ENCODE measurements at regions not wholly inside any gene's neighbourhood (a gene's known extent, or its start where the extent isn't known, plus 50 kb on each side); places are given as distances from the start of the nearest gene placed in this dataset.
A peak's percentile ranks its signal among the peaks of the same experiment; 100 is the strongest.

DNA sequence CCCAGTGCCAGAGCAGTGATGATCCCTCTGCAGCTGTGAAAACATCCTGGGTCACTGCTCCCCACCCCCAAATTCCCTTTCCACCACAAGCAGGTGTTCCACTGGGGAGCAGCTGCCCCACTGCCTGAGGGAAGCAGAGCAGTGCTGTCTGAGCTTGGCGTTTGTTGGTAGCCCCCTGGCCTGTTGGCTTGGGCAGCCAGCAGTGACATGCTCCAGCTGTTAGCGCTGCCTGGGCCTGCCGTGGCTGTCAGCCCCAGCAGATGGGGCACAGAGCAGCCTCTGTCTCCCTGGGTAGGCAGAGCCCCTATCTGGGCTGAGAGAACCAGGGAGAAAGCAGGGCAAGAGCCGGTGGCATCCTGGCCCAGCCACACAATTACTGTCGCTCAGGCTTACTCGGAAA lies 247.7 kb downstream of the GLI2 start:
- DNase-seq, result peak; percentile 46

DNA sequence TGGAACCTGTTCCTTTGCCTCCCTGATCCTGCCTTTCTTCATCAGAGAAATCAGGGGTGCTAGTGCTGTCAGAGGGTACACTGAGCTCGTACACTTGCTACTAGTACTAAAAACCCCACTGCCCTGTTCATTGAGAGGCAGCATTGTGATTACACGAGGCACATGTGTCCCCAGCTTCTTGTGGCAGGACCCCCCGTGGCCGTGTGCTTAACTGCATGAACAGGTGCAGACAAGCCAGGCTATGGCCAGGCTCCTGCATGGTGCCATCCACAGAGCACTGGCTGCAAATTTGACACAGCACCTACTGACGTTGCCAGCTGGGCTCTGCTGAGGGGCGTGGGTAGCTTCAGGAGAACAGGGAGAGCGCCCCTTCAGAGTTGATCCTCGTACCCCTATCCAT lies 248.4 kb downstream of the GLI2 start:
- DNase-seq, result no peak

DNA sequence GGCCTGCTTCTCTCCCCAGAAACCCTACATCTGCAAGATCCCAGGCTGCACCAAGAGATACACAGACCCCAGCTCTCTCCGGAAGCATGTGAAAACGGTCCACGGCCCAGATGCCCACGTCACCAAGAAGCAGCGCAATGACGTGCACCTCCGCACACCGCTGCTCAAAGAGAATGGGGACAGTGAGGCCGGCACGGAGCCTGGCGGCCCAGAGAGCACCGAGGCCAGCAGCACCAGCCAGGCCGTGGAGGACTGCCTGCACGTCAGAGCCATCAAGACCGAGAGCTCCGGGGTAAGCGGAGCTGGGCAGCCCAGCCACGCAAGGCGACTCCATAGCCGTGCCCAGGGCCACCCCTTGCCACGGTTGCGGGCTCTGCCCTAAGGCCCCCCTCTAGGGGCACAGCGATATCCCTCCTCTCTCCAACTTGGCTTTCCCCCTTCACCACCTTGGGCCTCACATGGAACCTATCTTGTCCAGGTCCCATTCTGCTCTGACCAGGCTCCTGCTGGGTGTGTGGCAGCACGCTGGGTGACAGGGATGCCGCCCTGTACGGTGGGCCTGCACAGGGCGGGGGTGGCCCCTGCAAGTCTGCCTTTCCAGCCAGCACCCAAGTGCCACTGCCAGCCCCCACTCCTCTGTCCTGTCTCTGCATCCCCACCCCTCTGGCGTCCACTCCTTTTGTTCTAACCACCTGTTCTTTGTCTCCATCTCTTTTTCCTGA lies 248.9 kb downstream of the GLI2 start:
- DNase-seq, result no peak

DNA sequence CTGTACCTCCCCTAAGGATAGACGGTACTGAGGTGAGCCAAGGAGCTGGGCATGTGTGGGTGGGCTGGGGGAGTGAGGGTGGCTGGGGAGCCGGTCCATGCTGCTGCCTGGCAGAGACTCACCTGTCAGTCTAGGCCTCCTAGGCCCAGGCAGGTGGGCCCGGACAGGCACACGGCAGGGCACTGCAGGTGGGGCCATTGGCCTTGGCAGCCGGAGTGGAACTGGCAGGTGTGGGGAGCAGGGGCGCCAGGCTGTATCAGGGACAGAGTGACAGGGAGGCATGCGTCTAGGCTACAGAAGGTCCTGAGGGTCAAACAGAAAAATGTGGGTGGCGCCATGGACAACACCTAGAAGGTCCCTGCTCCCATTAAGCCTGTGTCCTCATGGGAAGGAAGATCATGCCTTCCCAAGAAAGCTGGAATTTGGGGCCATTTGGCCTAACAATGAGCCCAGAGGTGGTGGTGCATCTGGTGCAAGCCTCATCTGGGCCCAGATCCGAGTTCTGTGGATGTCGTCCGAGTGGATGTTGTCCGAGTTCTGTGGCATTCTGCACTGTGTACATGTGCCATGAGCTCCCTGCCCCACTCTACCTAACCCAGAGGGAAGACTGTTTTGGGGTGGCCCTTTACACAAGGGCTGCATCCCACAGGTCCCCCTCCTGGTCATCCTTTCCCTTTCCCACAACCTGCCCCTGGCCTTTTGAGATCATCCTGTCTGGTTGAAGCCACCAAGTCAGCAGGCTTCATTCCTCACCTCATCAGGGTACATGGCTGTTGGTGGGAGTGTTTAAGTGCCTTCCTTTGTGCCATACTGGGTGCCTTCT lies 249.7 kb downstream of the GLI2 start:
- DNase-seq, result no peak

DNA sequence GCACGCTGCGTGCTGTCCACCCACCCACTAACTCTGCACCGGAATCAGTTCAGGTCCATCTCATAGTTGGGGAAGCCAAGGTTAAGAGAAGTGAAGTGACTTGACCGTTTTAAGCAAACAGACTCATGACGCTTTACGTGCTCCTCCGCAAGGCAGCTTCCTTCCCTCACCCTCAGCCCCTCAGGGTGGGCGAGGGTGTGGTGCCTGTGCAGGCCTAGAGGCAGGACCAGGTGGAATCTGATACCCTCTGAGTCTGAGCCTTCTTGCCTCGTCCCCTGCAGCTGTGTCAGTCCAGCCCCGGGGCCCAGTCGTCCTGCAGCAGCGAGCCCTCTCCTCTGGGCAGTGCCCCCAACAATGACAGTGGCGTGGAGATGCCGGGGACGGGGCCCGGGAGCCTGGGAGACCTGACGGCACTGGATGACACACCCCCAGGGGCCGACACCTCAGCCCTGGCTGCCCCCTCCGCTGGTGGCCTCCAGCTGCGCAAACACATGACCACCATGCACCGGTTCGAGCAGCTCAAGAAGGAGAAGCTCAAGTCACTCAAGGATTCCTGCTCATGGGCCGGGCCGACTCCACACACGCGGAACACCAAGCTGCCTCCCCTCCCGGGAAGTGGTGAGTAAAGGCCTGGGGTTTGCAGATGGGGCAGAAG lies 250.5 kb downstream of the GLI2 start:
- DNase-seq, result peak; percentile 14

DNA sequence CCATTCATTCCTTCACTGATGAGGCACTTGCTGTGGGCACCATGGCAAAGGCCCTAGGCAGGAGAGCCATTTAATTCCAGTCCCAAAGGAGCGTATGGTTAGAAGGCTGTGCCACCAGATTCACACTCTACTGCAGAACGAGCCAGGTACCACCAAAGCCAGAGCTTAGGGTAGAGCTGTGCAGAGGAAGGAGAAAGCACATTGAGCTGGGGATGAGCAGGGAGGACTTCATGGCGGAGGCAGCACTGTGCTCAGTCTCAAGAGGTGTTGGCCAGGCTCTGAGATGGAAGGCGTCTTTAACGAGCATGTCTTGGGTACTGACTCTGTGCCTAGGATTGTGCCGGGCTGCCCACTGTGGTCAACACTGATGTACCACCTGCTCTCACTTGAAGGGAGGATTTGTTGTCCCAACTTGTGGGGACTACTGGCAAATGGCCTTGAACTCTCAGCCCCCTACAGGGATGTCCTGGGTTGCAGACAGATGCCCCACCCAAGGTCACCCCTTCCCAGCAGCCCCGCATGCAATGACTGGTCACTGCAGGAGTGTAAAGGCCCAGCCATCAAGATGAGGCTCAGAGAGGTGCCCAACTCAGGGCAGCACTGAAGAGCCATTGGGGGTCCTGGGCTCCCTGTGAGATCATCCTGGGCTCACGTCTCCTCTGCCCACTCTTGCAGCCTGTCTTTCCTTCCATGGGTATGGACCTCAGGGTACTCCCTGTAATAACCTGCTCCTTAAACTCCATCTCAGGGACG lies 251.4 kb downstream of the GLI2 start:
- DNase-seq, result peak; percentile 13

DNA sequence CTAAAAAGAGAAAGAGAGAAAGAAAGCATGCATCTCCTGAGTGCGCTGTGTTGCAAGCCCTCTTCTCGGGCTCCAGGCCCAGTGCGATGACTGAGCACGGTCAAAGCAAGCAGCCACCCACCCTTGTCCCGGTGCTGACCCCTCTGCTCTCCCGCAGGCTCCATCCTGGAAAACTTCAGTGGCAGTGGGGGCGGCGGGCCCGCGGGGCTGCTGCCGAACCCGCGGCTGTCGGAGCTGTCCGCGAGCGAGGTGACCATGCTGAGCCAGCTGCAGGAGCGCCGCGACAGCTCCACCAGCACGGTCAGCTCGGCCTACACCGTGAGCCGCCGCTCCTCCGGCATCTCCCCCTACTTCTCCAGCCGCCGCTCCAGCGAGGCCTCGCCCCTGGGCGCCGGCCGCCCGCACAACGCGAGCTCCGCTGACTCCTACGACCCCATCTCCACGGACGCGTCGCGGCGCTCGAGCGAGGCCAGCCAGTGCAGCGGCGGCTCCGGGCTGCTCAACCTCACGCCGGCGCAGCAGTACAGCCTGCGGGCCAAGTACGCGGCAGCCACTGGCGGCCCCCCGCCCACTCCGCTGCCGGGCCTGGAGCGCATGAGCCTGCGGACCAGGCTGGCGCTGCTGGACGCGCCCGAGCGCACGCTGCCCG lies 252.5 kb downstream of the GLI2 start:
- peak; percentile 10 for DNase-seq

DNA sequence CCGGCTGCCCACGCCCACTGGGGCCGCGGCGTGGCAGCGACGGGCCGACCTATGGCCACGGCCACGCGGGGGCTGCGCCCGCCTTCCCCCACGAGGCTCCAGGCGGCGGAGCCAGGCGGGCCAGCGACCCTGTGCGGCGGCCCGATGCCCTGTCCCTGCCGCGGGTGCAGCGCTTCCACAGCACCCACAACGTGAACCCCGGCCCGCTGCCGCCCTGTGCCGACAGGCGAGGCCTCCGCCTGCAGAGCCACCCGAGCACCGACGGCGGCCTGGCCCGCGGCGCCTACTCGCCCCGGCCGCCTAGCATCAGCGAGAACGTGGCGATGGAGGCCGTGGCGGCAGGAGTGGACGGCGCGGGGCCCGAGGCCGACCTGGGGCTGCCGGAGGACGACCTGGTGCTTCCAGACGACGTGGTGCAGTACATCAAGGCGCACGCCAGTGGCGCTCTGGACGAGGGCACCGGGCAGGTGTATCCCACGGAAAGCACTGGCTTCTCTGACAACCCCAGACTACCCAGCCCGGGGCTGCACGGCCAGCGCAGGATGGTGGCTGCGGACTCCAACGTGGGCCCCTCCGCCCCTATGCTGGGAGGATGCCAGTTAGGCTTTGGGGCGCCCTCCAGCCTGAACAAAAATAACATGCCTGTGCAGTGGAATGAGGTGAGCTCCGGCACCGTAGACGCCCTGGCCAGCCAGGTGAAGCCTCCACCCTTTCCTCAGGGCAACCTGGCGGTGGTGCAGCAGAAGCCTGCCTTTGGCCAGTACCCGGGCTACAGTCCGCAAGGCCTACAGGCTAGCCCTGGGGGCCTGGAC lies 253.2 kb downstream of the GLI2 start:
- DNase-seq, result no peak

DNA sequence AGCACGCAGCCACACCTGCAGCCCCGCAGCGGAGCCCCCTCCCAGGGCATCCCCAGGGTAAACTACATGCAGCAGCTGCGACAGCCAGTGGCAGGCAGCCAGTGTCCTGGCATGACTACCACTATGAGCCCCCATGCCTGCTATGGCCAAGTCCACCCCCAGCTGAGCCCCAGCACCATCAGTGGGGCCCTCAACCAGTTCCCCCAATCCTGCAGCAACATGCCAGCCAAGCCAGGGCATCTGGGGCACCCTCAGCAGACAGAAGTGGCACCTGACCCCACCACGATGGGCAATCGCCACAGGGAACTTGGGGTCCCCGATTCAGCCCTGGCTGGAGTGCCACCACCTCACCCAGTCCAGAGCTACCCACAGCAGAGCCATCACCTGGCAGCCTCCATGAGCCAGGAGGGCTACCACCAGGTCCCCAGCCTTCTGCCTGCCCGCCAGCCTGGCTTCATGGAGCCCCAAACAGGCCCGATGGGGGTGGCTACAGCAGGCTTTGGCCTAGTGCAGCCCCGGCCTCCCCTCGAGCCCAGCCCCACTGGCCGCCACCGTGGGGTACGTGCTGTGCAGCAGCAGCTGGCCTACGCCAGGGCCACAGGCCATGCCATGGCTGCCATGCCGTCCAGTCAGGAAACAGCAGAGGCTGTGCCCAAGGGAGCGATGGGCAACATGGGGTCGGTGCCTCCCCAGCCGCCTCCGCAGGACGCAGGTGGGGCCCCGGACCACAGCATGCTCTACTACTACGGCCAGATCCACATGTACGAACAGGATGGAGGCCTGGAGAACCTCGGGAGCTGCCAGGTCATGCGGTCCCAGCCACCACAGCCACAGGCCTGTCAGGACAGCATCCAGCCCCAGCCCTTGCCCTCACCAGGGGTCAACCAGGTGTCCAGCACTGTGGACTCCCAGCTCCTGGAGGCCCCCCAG lies 254.1 kb downstream of the GLI2 start:
- peak; percentile 13 for DNase-seq

DNA sequence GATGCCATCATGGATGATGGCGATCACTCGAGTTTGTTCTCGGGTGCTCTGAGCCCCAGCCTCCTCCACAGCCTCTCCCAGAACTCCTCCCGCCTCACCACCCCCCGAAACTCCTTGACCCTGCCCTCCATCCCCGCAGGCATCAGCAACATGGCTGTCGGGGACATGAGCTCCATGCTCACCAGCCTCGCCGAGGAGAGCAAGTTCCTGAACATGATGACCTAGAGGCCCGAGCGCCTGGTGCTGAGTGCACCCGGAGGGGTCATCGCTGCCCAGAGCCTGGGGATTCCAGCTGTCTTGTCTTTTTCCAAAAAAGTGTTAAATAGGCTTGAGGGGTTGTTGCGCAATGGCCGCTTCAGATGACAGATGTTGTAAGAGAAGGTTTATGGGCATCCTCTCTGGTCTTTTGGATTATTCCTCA lies 254.8 kb downstream of the GLI2 start:
- DNase-seq, result no peak

DNA sequence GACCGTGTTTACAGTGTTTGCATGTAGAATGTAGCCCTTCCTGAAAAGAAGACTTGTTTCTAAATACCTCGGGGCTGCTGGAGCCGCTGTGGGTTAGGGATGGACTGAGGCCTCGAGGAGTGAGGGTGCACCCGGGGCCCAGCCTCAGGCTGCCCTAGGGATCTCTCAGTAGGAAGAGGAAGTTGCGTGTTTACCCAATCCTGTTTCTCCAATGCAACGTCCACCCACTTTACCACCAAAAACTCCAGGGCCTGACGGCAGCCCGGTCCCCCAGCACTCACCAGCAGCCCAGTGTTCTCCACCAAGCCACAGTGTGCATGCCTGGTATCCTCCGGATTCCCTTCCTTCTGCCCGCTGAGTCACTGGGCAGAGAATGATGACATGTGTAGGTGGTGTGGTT lies 255.8 kb downstream of the GLI2 start:
- DNase-seq, result no peak

DNA sequence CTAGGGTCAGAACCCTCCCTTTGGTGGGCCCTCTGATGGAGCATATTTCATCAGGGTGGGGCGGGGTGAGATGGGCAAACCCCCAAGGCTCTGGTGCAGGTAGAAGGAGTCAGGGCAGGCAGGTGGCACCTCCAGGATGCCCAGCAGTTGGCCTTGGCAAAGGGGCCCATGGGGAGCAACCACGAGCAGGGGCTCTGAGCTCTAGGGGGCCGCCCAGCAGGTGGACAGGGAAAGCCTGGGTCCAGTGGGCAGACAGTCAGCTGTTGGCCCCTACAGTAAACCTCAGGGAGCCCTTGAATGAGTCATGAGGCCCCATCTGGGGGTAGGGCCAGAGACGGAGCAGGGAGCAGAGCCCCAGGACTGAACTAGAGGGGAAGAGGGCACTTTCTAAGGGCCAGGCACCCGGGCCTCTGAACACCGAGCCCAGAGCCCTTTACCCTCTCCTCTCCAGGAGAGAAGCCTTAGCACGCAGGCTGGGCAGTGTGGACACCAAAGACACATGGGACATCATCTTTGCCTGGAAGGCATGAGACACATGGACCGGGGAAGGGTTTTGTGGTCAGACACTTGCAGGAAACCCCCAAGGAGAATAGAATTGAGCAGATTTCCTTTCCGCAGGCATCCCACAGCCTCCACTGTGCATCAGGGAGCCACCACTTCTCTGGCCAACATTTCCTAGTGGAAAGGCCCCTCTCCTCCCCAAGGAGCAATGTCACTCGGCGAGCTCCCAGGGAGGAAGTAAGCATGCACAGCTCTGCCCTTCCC lies 257.3 kb downstream of the GLI2 start:
- no peak for DNase-seq

DNA sequence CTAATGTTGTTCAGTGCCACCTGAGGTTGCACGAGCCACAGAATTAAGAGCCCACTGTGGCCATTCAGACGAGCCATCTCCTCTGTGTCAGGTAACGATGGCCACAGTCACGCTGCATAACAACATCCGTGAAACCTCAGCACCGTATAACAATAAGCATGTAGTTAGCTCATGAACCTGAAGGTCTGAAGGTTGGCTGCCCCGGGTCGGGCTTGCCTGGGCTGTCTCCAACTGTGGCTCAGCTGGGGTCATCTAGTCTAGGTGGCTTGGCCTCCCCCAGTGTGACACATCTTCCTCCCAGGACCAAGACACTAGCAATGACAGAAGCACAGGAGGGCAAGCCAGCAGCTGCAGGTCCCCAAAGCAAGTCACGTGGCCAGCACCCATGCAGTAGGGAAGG lies 258.0 kb downstream of the GLI2 start:
- no peak for DNase-seq

DNA sequence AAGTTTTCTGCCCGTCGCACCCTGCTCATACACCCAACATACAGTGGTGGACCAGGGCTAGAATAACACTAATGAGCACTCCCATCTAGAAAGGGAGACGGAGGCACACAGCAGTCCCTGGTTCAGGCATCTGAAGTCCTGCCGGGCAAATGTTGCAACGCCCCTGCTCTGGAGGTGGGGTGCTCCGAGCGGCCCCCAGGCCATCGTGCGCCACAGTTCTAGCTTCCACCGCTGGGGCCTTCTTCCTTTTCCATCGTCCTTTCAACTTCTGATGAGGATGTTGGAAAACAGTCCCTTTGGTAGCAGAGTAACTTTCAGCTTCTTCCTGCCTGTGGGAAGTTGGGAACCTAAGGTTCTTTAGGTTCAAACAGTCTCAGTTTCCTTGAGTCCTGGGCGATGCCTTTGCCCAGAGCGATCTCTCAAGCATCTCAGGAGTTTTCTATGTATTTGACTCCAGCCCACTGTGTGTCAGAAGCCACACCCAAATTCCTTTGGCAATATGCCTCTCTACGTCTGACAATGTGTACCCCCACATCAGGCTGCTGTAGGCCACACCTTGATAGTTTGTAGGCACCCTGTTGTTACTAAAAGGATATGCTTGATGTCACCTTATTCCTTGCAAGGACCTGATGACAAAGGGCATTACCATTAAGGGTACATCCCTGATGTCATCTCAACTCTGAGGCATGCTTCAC lies 258.8 kb downstream of the GLI2 start:
- peak; percentile 18 for DNase-seq

DNA sequence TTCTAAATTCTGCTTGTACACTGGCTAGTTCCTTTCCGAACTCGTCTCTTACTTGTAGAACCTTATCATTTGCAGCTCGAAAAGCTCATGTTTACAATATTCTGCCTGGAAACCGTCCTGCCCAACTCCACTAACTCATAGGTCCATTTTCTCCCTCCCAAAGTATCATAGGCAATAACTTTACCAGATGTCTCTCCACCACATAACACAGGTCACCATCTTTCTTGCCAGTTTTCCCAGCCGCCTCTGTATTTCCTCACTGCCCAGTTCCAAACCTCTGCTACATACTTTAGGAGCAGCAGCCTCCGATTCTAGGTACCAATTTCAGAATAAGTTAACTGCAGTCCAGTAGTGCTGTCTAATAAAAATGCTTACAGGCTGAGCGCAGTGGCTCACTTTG lies 259.5 kb downstream of the GLI2 start:
- peak; percentile 69 for DNase-seq

DNA sequence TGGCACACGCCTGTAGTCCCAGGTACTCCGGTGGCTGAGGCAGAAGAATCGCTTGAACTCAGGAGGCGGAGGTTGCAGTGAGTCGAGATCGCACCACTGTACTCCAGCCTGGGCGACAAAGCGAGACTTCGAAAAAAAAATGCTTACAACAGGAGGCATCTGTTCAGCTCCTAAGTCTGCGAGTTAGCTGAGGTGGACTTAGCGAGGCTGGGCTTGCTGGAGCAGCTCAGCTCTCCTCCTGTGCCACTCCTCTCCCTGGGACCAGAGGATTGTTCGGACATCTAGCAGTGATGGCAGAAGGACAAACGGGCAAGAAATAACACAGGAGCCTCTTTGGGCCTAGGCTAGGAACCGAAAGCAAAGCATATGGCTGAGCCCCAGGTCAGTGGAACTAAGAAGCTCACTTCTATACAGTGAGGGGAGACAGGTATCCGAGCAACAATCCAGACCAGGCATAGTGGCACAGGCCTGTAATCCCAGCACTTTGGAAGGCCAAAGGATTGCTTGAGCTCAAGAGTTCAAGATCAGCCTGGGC lies 260.1 kb downstream of the GLI2 start:
- no peak for DNase-seq

DNA sequence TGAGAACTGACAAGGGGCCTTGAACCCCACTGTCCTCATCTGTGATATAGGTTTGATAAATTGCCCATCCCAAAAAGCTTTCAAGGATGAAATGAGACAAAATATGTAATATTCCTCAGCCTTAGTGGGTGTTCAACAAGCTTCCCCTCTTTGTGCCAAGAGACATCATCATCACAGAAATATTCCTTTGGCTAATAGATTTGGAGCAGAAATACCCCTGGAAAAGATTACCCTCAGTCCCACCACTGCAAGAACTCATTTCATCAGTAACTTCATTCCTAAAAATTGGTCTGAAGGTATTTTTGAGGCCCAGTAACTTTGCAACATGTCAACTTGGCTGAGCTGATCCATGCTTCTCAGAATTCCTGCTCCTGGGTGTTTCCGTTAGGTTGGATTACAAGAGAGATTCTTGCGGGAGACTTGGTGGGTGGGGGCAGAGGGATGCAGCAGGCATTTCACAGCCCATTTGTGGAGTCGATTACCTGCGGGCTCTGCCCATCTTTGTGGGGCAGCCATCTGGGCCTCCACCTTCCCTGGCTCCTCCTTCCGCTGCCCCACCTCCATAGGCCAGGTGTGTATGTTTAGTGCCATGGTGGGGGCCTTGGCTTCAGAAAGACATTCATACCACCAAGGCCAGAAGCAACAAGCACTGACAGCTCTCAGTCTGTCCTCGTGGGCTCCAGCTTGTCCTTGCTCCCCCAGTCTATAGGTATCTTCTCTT lies 263.9 kb downstream of the GLI2 start:
- DNase-seq, result no peak

DNA sequence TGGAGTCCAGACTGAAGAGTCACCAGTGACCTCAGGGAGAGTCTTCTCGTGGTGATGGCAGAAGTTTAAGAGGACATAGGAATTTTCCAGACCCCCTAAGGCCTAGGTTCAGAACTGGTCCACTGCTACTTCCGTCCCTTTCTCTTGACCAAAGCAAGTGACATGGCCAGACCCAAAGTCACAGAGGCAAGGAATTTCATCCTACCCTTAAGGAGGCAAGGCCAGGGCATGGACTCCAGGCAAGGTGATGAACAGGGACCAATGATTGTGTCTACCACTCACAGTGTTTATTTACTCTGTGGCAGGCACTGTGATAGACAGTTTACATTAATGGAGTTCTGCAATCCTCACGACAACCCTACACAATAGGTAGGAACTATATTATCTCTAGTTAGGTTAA lies 265.1 kb downstream of the GLI2 start:
- DNase-seq, result no peak
